Stomach (tissue), 8 donors: ENCODE measurements at regions not wholly inside any gene's neighbourhood (a gene's known extent, or its start where the extent isn't known, plus 50 kb on each side); places are given as distances from the start of the nearest gene placed in this dataset.

Experiments used
- DNase-seq, 2 donors: peaks; one replicate each; pipeline versions ENCODE4 v3.0.0 to v3.0.0-alpha.2; 2013 to 2019
- H3K27ac ChIP-seq, 5 donors: fragments of 200-600 bp in 4 of 5; sonication (generic) in 4 of 5; one replicate each; pipeline ENCODE4 v1.5.1; 2013 to 2019; ENCODE audit warnings: mild to moderate bottlenecking in 1 of 5, moderate library complexity in 1 of 5
- H3K27me3 ChIP-seq, 3 donors: fragments of 200-600 bp; sonication (generic); one replicate each; pipeline ENCODE4 v1.5.1; 2017 to 2019; ENCODE audit warnings: mixed run types in 1 of 3
- H3K36me3 ChIP-seq, 4 donors: fragments of 200-600 bp; sonication (generic); 1 replicate in 3 of 4; 2 replicates in 1 of 4; pipeline ENCODE4 v1.5.1; 2016 to 2019
- H3K4me1 ChIP-seq, 4 donors: fragments of 200-600 bp; sonication (generic); one replicate each; pipeline ENCODE4 v1.5.1; 2016 to 2019
- H3K4me3 ChIP-seq, 4 donors: fragments of 200-600 bp; sonication (generic) in 3 of 4; one replicate each; pipeline ENCODE4 v1.5.1; 2016 to 2019; ENCODE audit warnings: mild to moderate bottlenecking in 1 of 4
- H3K9me3 ChIP-seq, 4 donors: fragments of 200-600 bp; sonication (generic); one replicate each; pipeline ENCODE4 v1.5.1; 2016 to 2019
- EP300 ChIP-seq: sonication (generic); formaldehyde crosslinking; IDR thresholded peaks from one replicate; pipeline ENCODE4 v1.6.1; 2017; ENCODE audit warnings: antibody characterized with exemption
- POLR2A ChIP-seq, 4 donors: fragments of 450-650 bp; IDR thresholded peaks; one replicate each; pipeline ENCODE4 v1.6.1; 2016; ENCODE audit warnings: antibody characterized with exemption in 4 of 4, control low read depth in 2 of 4, mild to moderate bottlenecking in 1 of 4, moderate library complexity in 1 of 4
- POLR2AphosphoS5 ChIP-seq, 3 donors: sonication (generic); formaldehyde crosslinking; IDR thresholded peaks; one replicate each; pipeline ENCODE4 v1.6.1; 2016; ENCODE audit warnings: antibody characterized with exemption in 3 of 3
- WGBS, 5 donors: extraction: QIAGEN DNeasy Blood & Tissue Kit in 3 of 5; methylation state at CpG; one replicate each; pipeline versions ENCODE4 v1.1.5 to v1.1.7; 2013 to 2018; 5-methylcytosine and 5-hydroxymethylcytosine counted together
- intact Hi-C: fragments of 100-400 bp; cut with DNase I; formaldehyde crosslinking; loops from one replicate; pipeline ENCODE4 v1.15.1; 2023; ENCODE audit warnings: low total_unique reads
- TF ChIP-seq, protein P1 (sequence below), 7 experiments: fragments of 450-650 bp in 4 of 7; fragments of 200-600 bp in 3 of 7; sonication (generic) in 3 of 7; IDR thresholded peaks; one replicate each; pipeline ENCODE4 v1.5.1; 2016 to 2019; ENCODE audit warnings: antibody characterized with exemption in 7 of 7, control low read depth in 2 of 7, mild to moderate bottlenecking in 1 of 7
- donor health status: healthy with polysubstance abuse.
- donor health status: Bipolar disorder and iron deficiency.
- donor health status: healthy.

DNA sequence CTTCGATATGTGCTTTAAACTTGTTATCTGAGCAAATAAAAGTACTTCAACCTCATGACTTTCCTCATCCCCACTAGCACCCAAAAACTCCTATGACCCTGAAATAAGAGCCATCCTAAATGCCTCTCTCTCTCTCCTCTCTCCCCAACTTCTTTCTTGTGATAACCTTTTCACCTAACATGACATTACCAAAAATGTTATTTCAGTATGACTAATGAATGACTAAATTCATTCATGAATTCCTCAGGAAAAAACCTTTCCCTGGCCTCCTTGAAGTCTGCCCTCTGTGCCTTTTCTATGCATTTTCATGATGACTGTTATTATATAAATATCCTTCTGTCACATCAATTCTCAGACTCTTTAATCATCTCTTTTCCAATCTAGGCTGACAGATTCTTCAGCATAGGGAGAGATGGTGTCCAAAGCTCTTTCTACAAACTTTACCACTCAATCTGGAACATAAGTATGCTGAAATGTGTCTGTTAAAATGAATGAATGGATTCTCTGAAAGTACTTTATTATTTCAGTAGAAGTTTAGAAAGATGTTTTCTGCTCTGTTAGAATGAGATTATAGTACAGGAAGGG, 114.3 kb upstream of the GGTLC1 start:
- intact Hi-C loops = no loop called here
- H3K27me3 ChIP-seq = peaks cover 0 to 15% (median 0%) of the 10 kb centered on the region in 3 donors
- no peaks in the 10 kb centered on the region for H3K9me3 ChIP-seq
- WGBS, 5 donors = 26 to 48% (median 36%) methylated on average over 1 of the region's 1 CpG
- no peak for DNase-seq
- no peak for TF ChIP-seq POLR2A (IDR thresholded peaks at IDR 0.05)
- no peak for TF ChIP-seq EP300
- H3K4me1 ChIP-seq = no peaks in the 10 kb centered on the region
- no peak overlapping the region for H3K4me3 ChIP-seq
- H3K27ac ChIP-seq = no peak overlapping the region
- no peaks in the 10 kb centered on the region for H3K36me3 ChIP-seq

DNA sequence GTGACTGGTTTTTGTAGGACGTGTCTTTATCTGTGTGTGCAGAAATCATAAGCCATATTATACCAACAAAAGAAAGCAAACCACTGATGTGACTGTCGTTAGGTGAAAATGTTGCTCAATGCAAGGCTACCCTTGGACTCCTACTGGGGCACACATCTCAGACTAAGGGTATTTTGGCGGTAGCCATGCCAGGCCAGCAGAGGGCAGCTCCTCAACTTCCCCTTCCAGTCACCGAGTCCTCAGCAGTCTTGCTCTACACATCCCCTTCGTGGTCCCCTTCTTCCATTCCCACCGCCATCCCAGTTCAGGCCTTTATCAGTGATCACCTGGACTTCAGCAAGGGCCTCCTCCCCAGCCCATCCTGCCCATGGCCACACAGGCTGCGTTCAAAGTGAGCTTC, 113.7 kb upstream of the GGTLC1 start:
- peak in 1 of 2 donors; percentile 32 for DNase-seq
- Histone ChIP-seq H3K4me3 (no peak overlapping the region), H3K36me3 (no peaks in the 10 kb centered on the region), H3K27me3 (peaks cover 0 to 15% (median 0%) of the 10 kb centered on the region in 3 donors), H3K27ac (no peak overlapping the region), H3K4me1 (no peaks in the 10 kb centered on the region), H3K9me3 (no peaks in the 10 kb centered on the region)
- TF ChIP-seq POLR2AphosphoS5 (IDR thresholded peaks at IDR 0.05) = no peak
- TF ChIP-seq, protein P1, sequence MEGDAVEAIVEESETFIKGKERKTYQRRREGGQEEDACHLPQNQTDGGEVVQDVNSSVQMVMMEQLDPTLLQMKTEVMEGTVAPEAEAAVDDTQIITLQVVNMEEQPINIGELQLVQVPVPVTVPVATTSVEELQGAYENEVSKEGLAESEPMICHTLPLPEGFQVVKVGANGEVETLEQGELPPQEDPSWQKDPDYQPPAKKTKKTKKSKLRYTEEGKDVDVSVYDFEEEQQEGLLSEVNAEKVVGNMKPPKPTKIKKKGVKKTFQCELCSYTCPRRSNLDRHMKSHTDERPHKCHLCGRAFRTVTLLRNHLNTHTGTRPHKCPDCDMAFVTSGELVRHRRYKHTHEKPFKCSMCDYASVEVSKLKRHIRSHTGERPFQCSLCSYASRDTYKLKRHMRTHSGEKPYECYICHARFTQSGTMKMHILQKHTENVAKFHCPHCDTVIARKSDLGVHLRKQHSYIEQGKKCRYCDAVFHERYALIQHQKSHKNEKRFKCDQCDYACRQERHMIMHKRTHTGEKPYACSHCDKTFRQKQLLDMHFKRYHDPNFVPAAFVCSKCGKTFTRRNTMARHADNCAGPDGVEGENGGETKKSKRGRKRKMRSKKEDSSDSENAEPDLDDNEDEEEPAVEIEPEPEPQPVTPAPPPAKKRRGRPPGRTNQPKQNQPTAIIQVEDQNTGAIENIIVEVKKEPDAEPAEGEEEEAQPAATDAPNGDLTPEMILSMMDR (IDR thresholded peaks at IDR 0.05) = no peak
- 33 to 51% (median 41%) methylated on average over 7 of the region's 7 CpGs for WGBS, 5 donors
- intact Hi-C loops = no loop called here

DNA sequence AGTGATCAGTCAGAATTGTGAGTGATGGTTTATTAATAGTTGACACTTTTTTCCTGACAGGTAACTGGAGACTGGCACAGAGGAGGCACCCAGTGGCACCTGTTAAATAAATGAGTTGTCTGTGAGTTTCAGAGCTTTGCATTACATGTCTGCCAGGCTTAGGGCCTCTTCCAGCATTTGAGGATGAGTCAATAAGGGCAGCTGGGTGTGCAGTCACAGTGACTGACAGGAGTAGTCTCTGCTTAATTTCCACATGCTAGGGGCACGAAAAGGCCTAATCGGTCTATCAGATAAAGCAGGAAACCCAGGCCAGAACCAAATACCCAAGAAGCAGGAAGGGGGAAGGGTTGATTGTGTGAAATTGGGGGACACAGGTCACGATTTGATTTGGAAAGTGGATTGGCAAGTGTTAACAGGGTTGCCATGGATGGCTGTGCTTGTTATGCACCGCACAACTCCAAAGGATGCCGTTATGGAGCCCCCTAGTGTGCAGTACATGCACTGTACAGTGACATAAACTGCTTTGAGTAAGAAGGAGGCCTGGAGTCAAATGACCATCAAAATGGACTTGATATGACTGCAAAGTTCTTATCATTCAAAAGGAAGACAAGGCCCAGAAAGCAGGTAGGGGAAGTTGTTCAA, 111.9 kb upstream of the GGTLC1 start:
- TF ChIP-seq POLR2A (IDR thresholded peaks at IDR 0.05) (no peak), EP300 (no peak)
- TF ChIP-seq, protein P1 (IDR thresholded peaks at IDR 0.05) = peak in 4 of 7 experiments; percentile 26 to 50 (median 41)
- Histone ChIP-seq H3K27me3 (peaks cover 0 to 23% (median 0%) of the 10 kb centered on the region in 3 donors), H3K4me1 (no peaks in the 10 kb centered on the region), H3K4me3 (no peak overlapping the region), H3K27ac (no peak overlapping the region), H3K36me3 (no peaks in the 10 kb centered on the region), H3K9me3 (no peaks in the 10 kb centered on the region)
- DNase-seq = peak; percentile 32 to 83
- 20 to 33% (median 25%) methylated on average over 5 of the region's 5 CpGs for WGBS, 5 donors
- intact Hi-C loops = no loop called here

DNA sequence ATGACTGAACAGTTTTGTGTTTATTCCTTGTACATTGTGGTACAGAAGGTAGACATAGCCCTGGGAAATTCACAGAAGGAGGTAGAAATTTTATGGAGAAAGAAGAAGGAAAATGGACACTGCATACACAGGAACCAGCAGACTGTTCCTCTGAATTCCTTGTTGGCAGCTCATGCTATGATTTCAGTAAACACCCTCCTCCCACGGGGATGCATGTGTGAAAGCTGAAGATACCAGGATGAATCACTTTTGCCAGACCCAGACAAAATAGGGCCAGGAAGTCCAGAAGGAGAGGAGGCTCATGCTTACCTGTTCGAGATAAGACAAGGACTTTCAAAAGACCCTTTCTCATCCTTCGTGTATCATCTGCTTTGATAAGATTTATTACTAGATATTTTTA, 110.3 kb upstream of the GGTLC1 start:
- H3K9me3 ChIP-seq = no peaks in the 10 kb centered on the region
- intact Hi-C loops = no loop called here
- no peaks in the 10 kb centered on the region for H3K4me1 ChIP-seq
- no peak overlapping the region for H3K4me3 ChIP-seq
- WGBS, 5 donors = 44 to 65% (median 58%) methylated on average over 3 of the region's 3 CpGs
- TF ChIP-seq, protein P1 (IDR thresholded peaks at IDR 0.05) = no peak
- TF ChIP-seq POLR2A (IDR thresholded peaks at IDR 0.05) (no peak), EP300 (no peak), POLR2AphosphoS5 (IDR thresholded peaks at IDR 0.05) (no peak)
- H3K36me3 ChIP-seq = no peaks in the 10 kb centered on the region
- DNase-seq = no peak
- no peak overlapping the region for H3K27ac ChIP-seq
- H3K27me3 ChIP-seq = peaks cover 0 to 13% (median 0%) of the 10 kb centered on the region in 3 donors
